H1 (cell line): ENCODE measurements at regions not wholly inside any gene's neighbourhood (a gene's known extent, or its start where the extent isn't known, plus 50 kb on each side); places are given as distances from the start of the nearest gene placed in this dataset.

ENCODE experiments used
- HDAC6 ChIP-seq: IDR thresholded peaks from one replicate; pipeline ENCODE4 v1.7.1; 2012; ENCODE audit warnings: low read depth, mild to moderate bottlenecking, inconsistent platforms, low read length, moderate library complexity
- JUND ChIP-seq: IDR thresholded peaks from 2 replicates; pipeline ENCODE4 v1.6.1; 2011; ENCODE audit warnings: mild to moderate bottlenecking, improper control_type of control experiment, low read length

DNA sequence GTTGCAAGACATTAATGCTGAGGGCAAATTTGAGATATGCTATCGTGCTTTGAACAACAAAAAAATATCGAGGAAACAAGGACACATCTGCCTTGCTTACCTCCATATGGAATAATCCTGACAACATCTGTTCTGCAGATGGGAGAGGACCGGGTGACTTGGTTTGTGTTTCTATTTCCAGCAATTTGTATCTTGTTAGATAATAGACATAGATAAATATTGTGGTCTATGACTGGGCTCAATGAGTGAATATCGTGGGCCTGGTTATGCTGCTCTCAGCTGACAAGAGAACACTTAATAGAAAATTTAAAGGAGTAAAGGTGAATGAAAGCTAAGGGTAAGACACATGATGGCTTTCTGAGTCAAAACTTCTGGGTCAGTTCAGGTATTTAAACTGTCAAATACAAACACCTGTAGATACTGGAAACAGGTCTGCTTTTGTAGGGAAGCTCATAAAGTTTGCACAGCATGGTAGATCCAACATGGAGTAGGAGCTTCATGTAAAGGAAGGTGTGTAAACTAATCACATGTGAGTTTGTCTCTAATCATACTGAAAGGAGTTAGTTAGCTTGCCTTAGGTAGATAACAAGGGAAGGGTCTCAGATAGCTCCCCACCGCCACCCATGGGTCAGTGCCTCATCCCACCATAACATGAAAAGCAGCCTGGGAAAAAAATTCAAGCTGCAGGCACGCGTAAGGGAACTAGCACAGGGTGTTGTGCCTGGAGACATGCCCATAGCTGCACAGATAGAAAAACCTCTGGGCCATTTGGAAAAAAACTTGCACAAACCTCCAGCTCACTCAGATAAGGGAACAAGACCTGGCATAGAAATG lies 904.1 kb upstream of the EPHA5 start (continued):
- TF ChIP-seq JUND: no peak
- no peak for TF ChIP-seq HDAC6
